IMR-90 (cell line): ENCODE measurements at regions not wholly inside any gene's neighbourhood (a gene's known extent, or its start where the extent isn't known, plus 50 kb on each side); places are given as distances from the start of the nearest gene placed in this dataset.

Source experiments
- CTCF ChIP-seq: conservative IDR thresholded peaks from 2 replicates; pipeline ENCODE4 v1.5.1; 2012; ENCODE audit warnings: mild to moderate bottlenecking, low read depth, low read length, improper control_type of control experiment
- POLR2A ChIP-seq: IDR thresholded peaks from 2 replicates; pipeline ENCODE4 v1.6.1; 2012; ENCODE audit warnings: mild to moderate bottlenecking, low read depth, low read length

DNA sequence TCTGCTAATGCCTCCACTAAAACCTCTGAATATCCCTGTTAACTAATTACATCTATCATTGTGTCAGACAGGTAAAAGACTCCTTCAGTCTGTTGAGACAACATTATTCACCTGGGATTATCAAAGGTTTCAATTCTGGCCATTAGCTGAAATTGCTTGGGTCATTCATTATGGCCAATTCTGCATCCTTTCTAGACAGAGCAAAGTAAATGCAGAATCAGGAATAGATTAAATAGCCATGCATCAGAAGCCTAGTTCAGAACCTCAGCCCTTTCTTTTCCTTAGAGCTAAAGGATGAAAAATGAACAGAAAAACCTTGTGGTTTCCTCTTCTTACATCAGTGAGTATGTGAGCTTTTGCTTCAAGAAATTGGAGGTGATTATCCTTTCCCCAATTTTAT, 665.4 kb upstream of the CAMK1G start:
- TF ChIP-seq CTCF (no peak), POLR2A (no peak)
